C4-2B (cell line): ENCODE measurements at regions not wholly inside any gene's neighbourhood (a gene's known extent, or its start where the extent isn't known, plus 50 kb on each side); places are given as distances from the start of the nearest gene placed in this dataset.

Experiments used
- CTCF ChIP-seq: fragments of 450-650 bp; conservative IDR thresholded peaks from 2 replicates; pipeline ENCODE4 v1.5.1; 2017; ENCODE audit warnings: mild to moderate bottlenecking
- ZFX ChIP-seq: fragments of 450-650 bp; IDR thresholded peaks from 2 replicates; pipeline ENCODE4 v1.6.1; 2017

- TF ChIP-seq CTCF (no peak), ZFX (no peak)
These were observed 356.1 kb downstream of the TMEM167A start for GRCh38 chr5:82721087-82721410.
